SKM-1 (cell line): ENCODE measurements at regions not wholly inside any gene's neighbourhood (a gene's known extent, or its start where the extent isn't known, plus 50 kb on each side); places are given as distances from the start of the nearest gene placed in this dataset.

Experiments used
- DNase-seq: peaks from one replicate; lab custom pipeline; 2025; ENCODE audit not compliant: unreplicated experiment; lab: John Stamatoyannopoulos, UW

DNA sequence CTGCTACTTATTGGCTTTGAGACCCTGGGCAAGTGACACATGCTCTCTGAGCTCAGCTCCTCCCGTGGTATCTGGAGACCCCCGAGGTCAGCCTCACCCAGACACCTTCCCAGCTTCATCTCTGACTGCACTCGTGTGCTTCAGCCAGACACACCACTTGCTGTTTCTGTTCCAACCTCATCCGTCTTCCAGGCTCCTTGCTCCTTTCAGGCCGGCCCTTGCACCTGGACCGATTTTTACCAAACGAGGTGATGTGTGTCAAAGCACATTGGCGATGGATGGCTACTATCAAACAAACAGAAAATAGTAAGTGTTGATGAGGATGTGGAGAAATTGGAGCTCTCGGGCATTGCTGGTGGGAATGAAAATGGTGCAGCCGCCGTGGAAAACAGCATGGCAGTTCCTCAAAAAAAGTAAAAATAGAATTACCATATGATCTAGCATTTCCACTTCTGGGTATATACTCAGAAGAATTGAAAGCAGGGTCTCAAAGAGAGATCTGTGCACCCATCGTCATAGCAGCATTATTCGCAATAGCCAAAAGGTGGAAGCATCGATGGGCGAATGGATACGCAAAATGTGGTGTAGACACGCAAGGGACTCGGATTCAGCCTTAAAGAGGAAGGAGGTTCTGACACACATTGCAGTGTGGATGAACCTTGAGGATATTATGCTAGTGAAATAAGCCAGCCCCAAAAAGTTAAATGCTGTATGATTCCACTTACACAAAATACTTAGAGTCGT lies 96.1 kb upstream of the IER5L start:
- no peak for DNase-seq

DNA sequence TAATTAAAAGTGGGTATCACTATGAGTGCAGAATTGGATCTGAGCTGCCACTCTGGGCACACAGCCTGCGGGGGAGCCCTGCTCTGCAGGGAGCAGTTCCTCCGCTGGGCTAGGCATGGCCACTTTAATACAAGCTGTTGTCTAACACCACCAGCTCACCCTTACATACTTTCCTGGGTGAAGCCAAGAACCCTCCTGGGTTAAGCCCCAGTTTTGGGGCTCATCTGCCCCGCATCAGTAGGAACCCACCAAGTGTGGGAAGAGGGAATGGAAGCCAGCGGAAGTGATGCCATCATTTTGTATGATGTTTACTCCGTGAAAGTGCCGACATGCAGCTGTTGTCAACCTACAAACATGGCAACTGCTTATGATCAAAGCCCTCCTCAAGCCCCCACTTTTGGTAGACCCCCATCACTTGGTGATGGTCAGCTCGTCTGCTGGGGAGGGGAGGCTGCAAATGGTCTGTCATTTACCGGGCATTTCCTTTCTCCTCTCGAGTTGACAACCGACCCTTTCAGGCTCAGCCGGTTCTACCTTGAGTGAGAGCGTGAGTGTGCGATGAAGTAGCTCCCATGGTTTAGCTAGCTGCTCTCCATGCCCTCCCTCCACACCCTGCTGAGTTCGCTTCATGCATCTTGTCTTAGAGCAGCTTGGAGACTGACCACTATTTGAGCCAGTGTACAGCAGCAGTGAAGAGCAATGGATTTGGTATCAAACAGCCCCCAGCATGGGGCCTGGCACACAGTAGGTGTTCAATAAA lies 95.3 kb upstream of the IER5L start:
- no peak for DNase-seq

DNA sequence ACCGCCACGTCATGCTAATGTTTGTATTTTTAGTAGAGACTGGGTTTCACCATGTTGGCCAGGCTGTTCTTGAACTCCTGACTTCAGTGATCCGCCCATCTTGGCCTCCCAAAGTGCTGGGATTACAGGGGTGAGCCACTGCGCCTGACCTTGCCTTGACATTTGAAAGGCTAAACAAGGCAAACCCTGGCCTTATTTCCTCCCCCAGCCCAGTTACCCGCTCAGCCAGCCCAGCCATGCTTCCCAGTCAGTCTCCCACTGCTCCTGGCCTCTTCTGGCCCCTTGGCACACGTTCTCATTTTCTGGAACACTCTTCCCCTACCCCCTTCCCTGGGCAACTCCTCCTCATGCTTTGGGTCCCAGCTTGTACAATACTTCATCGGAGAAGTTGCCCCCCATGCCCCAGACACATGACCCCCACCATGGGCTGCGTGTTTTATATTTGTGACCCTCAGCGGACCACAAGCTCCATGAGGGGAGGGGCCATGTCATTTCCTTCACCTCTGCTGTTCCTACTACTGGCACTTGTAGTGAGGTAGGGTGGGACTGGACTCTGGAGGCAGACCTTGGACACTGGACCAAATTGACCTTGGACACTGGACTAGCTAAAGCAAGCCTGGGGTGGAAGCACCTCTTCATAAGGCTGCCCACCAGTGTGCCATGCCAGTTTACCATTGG lies 94.4 kb upstream of the IER5L start:
- no peak for DNase-seq

GRCh38 chr9:129270903-129271431 lies 92.9 kb upstream of the IER5L start:
- DNase-seq: peak; percentile 23

- no peak for DNase-seq
These were observed 92.1 kb upstream of the IER5L start for GRCh38 chr9:129270205-129270604.

GRCh38 chr9:129267141-129267540 lies 89.1 kb upstream of the IER5L start:
- DNase-seq: no peak

GRCh38 chr9:129266536-129266935 lies 88.5 kb upstream of the IER5L start:
- no peak for DNase-seq

GRCh38 chr9:129264388-129264787 lies 86.3 kb upstream of the IER5L start:
- DNase-seq: no peak

GRCh38 chr9:129263836-129264235 lies 85.8 kb upstream of the IER5L start:
- DNase-seq: no peak

- no peak for DNase-seq
These were observed 84.2 kb upstream of the IER5L start for GRCh38 chr9:129262261-129262660.

DNA sequence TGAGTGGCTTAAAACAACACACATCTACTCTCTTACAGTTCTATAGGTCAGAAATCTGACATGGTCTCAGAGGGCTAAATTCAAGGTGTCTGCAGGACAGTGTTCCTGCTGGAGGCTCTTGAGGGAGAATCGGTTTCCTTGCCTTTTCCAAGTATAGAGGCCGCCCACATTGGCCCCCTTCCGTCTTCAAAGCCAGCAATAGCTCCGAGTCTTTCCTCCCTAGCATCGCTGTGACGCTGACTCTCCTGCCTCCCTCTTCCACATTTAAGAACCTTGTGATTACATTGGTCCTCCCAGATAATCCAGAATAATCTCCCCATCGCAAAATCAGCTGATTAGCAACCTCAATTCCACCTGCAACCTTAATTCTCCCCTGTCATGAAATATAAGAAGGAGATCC lies 81.3 kb upstream of the IER5L start:
- DNase-seq: no peak

DNA sequence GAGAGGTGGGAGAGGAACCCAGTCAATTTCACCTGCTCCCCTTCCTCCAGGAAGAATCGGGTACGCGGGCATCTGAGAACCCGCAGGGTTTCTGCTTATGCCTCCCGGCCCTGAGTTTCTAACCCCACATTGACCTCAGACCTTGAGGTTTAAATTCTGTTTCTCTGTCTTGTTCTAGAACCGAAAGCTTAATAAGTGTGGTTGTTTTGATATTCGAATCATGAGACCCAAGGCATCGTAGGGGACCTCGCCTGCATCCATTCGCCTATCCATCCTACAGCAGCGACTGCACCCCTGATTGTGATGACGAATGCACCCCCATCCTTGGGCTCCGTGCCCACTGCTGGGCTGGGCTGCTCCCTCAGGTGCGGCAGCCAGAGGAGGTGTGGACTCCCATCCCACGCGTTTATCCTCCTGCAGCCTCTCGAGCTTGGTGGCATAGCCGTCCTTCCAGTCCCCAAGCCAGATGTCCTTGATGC lies 80.8 kb upstream of the IER5L start:
- DNase-seq: no peak

DNA sequence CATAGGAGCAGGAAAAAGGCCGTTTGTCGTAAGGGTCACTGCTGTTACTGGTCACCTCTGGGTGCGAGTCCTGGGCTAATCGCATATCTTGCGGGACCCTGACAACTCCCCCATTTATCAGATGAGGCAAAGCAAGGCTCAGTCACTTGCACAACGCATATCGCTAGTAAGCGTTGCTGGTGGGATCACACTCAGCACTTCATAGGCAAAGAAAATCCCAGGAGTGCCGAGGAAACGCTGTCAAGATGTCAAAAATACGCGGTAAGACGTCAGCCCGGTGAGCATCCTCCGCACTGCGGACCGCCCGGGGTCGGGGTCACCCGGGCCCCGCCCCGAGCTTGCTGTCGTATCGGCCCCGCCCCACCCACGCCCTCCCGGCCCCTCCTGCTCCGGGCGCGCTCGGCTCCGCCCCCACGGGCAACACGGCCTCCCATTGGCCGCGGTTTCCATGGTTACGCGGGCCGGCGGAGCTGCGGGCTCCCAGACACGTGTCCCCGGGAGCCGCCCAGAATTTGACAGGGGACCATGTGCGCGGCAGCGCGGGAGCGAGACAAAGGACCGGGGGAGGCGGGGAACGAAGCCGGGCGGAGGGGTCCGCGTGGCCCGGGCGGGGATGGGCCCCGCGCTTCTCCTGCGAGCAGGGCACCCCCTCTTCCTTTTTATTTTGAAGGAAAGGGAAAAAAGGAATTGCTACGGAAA lies 80.2 kb upstream of the IER5L start:
- no peak for DNase-seq

DNA sequence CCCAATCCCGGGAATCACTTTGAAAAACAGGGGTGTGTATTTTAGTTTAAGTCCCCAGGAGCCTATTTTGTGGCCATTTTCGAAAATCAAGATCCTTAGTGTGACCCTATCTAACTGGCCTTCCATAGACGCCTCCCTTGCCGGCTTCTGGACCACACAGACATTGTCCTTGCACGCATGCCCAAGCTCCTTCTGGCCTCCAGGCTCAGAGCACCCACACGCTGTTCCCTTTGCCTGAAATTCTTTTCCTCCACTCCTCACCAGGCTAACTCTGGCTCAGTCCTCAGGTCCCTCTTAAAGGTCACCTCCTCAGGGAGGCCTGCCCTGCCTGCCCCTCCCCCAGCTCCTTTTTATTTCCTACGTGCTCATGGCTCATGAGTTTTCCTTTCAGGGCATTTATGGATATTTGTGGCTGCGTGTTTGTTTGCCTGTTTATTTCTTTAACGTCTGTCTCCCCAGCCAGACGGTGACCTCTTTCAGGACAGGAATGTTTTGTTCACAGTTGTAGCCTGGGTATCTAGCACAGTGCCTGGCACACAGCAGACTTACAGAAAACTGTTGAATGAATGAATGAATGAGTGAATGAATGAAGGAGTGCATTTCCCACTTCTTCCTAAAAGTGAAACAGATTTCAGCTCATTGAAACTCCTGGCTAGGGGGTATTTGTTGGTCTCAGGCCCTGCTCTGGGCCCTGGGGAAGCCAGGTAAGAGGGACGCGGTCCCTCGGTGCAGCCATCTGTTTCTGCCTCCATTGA lies 79.1 kb upstream of the IER5L start:
- no peak for DNase-seq

- DNase-seq: no peak
These were observed 76.7 kb upstream of the IER5L start for GRCh38 chr9:129254566-129255287.

DNA sequence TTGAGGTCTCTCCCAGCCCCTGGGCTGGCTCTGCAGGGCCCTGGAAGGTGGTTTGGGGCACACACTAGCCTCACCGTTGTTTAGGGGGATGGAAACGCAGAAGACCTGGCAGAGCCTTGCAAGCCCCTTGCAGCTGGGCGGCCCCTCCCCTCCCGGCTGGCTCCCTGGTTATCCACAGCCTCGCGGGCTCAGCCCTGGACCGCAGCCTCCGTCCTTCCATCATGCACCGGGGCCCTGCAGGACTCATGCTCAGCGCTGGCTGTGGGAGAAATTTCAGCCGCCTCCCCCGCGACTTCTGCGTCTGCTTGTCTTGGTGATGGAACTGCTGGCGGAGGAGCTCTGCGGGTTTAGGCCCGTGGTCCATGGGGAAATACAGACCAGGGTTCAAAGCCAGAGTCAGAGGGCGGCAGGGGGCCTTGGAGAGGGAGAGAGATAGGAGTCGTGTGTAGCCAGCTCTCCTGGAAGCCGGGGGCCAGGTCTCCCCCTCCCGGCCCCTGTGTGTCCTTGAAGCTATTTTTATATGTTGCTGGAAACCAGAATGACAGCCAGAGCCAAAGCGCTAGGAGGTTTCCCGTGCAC lies 75.8 kb upstream of the IER5L start:
- no peak for DNase-seq

GRCh38 chr9:129252937-129253802 lies 75.1 kb upstream of the IER5L start:
- DNase-seq: no peak

DNA sequence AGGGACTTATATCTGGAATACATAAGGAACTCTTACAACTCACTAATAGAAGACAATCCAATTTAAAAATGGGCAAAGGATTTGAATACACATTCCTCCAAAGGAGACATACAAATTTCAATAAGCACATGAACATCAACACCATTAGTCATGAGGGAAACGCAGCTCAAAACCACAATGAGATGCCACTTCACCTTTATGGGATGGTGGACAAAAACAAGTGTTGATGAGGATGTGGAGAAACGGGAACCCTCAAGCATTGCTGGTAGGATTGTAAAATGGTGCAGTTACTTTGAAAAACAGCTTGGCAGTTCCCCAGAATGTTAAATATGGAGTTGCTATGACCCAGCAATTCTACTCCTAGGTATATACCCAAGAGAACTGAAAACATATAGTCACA lies 72.7 kb upstream of the IER5L start:
- no peak for DNase-seq
